Thyroid gland (tissue), 4 donors: ENCODE measurements at regions not wholly inside any gene's neighbourhood (a gene's known extent, or its start where the extent isn't known, plus 50 kb on each side); places are given as distances from the start of the nearest gene placed in this dataset.

ENCODE experiments used
- CTCF ChIP-seq, 6 experiments: fragments of 200-600 bp in 3 of 6; fragments of 450-650 bp in 3 of 6; sonication (generic) in 3 of 6; IDR thresholded peaks; one replicate each; pipeline ENCODE4 v1.5.1; 2016 to 2019; ENCODE audit warnings: antibody characterized with exemption in 6 of 6, mild to moderate bottlenecking in 2 of 6, inconsistent platforms in 1 of 6, moderate library complexity in 1 of 6
- POLR2A ChIP-seq, 2 donors: fragments of 450-650 bp; IDR thresholded peaks; one replicate each; pipeline ENCODE4 v1.6.1; 2017; ENCODE audit warnings: antibody characterized with exemption in 2 of 2, mild to moderate bottlenecking in 2 of 2, moderate library complexity in 1 of 2

- TF ChIP-seq CTCF (IDR thresholded peaks at IDR 0.05) = peak in 4 of 6 experiments; percentile 58 to 73 (median 68)
- TF ChIP-seq POLR2A (IDR thresholded peaks at IDR 0.05) = no peak
These were observed 287.7 kb upstream of the PCDH18 start for GRCh38 chr4:137819964-137820383.
